Activated T-cell treated with anti-CD3 and anti-CD28 coated beads, Interleukin-2, amount 50 U/mL, for 72 hours (primary cell): ENCODE measurements at regions not wholly inside any gene's neighbourhood (a gene's known extent, or its start where the extent isn't known, plus 50 kb on each side); places are given as distances from the start of the nearest gene placed in this dataset.

Source experiments
- ATAC-seq, 2 donors: fragments of 150-1000 bp; cut with Tn5 transposase; replicated peaks in 1 of 2; 2 replicates each; pipeline ENCODE4 v1.10.0; 2021; ENCODE audit warnings: moderate library complexity in 2 of 2, mild to moderate bottlenecking in 1 of 2
- DNase-seq, 2 donors: peaks; one replicate each; pipeline ENCODE4 v3.0.0; 2021 to 2022; ENCODE audit warnings: mixed read lengths in 1 of 2
- H3K27ac Mint-ChIP-seq: one replicate; pipeline ENCODE4 v1.8.0; 2022; ENCODE audit warnings: mild to moderate bottlenecking, moderate library complexity, mixed read lengths
- H3K27me3 Mint-ChIP-seq: one replicate; pipeline ENCODE4 v1.8.0; 2022; ENCODE audit warnings: low read depth, mixed read lengths
- H3K36me3 Mint-ChIP-seq, 2 donors: one replicate each; pipeline ENCODE4 v1.8.0; 2022; ENCODE audit warnings: mixed read lengths in 2 of 2, mild to moderate bottlenecking in 1 of 2; ENCODE audit not compliant: insufficient read depth in 2 of 2
- H3K4me1 Mint-ChIP-seq: one replicate; pipeline ENCODE4 v1.8.0; 2022; ENCODE audit warnings: low read depth, mixed read lengths
- H3K4me3 Mint-ChIP-seq, 2 donors: one replicate each; pipeline ENCODE4 v1.8.0; 2022; ENCODE audit warnings: mild to moderate bottlenecking in 2 of 2, mixed read lengths in 2 of 2, moderate library complexity in 2 of 2
- H3K9me3 Mint-ChIP-seq, 2 donors: one replicate each; pipeline ENCODE4 v1.8.0; 2022; ENCODE audit warnings: mixed read lengths in 2 of 2

- no peaks in the 10 kb centered on the region for H3K4me1 Mint-ChIP-seq
- no peak for ATAC-seq
Observed at GRCh38 chr11:70725278-70725677, 326.9 kb downstream of the CTTN start.

GRCh38 chr11:70725739-70726138 lies 327.4 kb downstream of the CTTN start:
- no peaks in the 10 kb centered on the region for H3K36me3 Mint-ChIP-seq
- ATAC-seq (no peak), DNase-seq (no peak)
- no peak overlapping the region for H3K4me3 Mint-ChIP-seq
- peaks cover 0 to 3% of the 10 kb centered on the region in 2 donors for H3K9me3 Mint-ChIP-seq
- no peaks in the 10 kb centered on the region for H3K4me1 Mint-ChIP-seq
- H3K27me3 Mint-ChIP-seq, result peaks cover 10% of the 10 kb centered on the region
- H3K27ac Mint-ChIP-seq, result no peak overlapping the region

More at GRCh38 chr11:70725278-70725677, 326.9 kb downstream of the CTTN start:
- peaks cover 10% of the 10 kb centered on the region for H3K27me3 Mint-ChIP-seq
- H3K9me3 Mint-ChIP-seq, result peaks cover 0 to 3% of the 10 kb centered on the region in 2 donors
- DNase-seq, result no peak
- H3K27ac Mint-ChIP-seq, result no peak overlapping the region
- H3K36me3 Mint-ChIP-seq, result no peaks in the 10 kb centered on the region
- no peak overlapping the region for H3K4me3 Mint-ChIP-seq

- H3K27ac Mint-ChIP-seq, result no peak overlapping the region
- no peak overlapping the region for H3K4me3 Mint-ChIP-seq
- H3K9me3 Mint-ChIP-seq, result peaks cover 0 to 3% of the 10 kb centered on the region in 2 donors
- no peak for DNase-seq
- H3K36me3 Mint-ChIP-seq, result no peaks in the 10 kb centered on the region
- peaks cover 4% of the 10 kb centered on the region for H3K27me3 Mint-ChIP-seq
- no peak for ATAC-seq
- H3K4me1 Mint-ChIP-seq, result no peaks in the 10 kb centered on the region
Observed at GRCh38 chr11:70727021-70727420, 328.7 kb downstream of the CTTN start.

GRCh38 chr11:70727899-70728620 lies 329.7 kb downstream of the CTTN start:
- H3K36me3 Mint-ChIP-seq, result no peaks in the 10 kb centered on the region
- peaks cover 4% of the 10 kb centered on the region for H3K27me3 Mint-ChIP-seq
- H3K27ac Mint-ChIP-seq, result no peak overlapping the region
- no peak overlapping the region for H3K4me3 Mint-ChIP-seq
- no peak for DNase-seq
- ATAC-seq, result no peak
- H3K4me1 Mint-ChIP-seq, result no peaks in the 10 kb centered on the region
- peaks cover 0 to 3% of the 10 kb centered on the region in 2 donors for H3K9me3 Mint-ChIP-seq

GRCh38 chr11:70729949-70730348 lies 331.6 kb downstream of the CTTN start:
- ATAC-seq, result no peak
- no peaks in the 10 kb centered on the region for H3K36me3 Mint-ChIP-seq
- H3K4me3 Mint-ChIP-seq, result no peak overlapping the region
- DNase-seq, result no peak
- H3K4me1 Mint-ChIP-seq, result no peaks in the 10 kb centered on the region
- H3K27me3 Mint-ChIP-seq, result peaks cover 4% of the 10 kb centered on the region
- H3K9me3 Mint-ChIP-seq, result peaks cover 0 to 3% of the 10 kb centered on the region in 2 donors
- no peak overlapping the region for H3K27ac Mint-ChIP-seq

- H3K9me3 Mint-ChIP-seq, result peaks cover 0 to 3% of the 10 kb centered on the region in 2 donors
- no peak overlapping the region for H3K27ac Mint-ChIP-seq
- ATAC-seq (no peak), DNase-seq (no peak)
- no peaks in the 10 kb centered on the region for H3K4me1 Mint-ChIP-seq
- peaks cover 4% of the 10 kb centered on the region for H3K27me3 Mint-ChIP-seq
- no peak overlapping the region for H3K4me3 Mint-ChIP-seq
- no peaks in the 10 kb centered on the region for H3K36me3 Mint-ChIP-seq
Observed at GRCh38 chr11:70730411-70730810, 332.1 kb downstream of the CTTN start.

- Mint-ChIP-seq H3K4me3 (no peak overlapping the region), H3K27ac (no peak overlapping the region), H3K27me3 (peaks cover 4% of the 10 kb centered on the region), H3K4me1 (no peaks in the 10 kb centered on the region), H3K36me3 (no peaks in the 10 kb centered on the region), H3K9me3 (peaks cover 0 to 3% of the 10 kb centered on the region in 2 donors)
- ATAC-seq (no peak), DNase-seq (no peak)
Observed at GRCh38 chr11:70731271-70732022, 333.1 kb downstream of the CTTN start.

GRCh38 chr11:70732023-70732880 lies 333.9 kb downstream of the CTTN start:
- Mint-ChIP-seq H3K27me3 (peaks cover 4% of the 10 kb centered on the region), H3K4me1 (no peaks in the 10 kb centered on the region), H3K4me3 (no peak overlapping the region), H3K36me3 (no peaks in the 10 kb centered on the region), H3K9me3 (peaks cover 0 to under 1% of the 10 kb centered on the region in 2 donors), H3K27ac (no peak overlapping the region)
- ATAC-seq (no peak), DNase-seq (no peak)

GRCh38 chr11:70732881-70733196 lies 334.5 kb downstream of the CTTN start:
- no peaks in the 10 kb centered on the region for H3K9me3 Mint-ChIP-seq
- no peak overlapping the region for H3K4me3 Mint-ChIP-seq
- DNase-seq (no peak), ATAC-seq (no peak)
- H3K36me3 Mint-ChIP-seq, result no peaks in the 10 kb centered on the region
- peaks cover 4% of the 10 kb centered on the region for H3K27me3 Mint-ChIP-seq
- no peaks in the 10 kb centered on the region for H3K4me1 Mint-ChIP-seq
- H3K27ac Mint-ChIP-seq, result no peak overlapping the region

GRCh38 chr11:70733327-70734325 lies 335.3 kb downstream of the CTTN start:
- no peak overlapping the region for H3K27ac Mint-ChIP-seq
- H3K27me3 Mint-ChIP-seq, result peaks cover 4% of the 10 kb centered on the region
- H3K4me1 Mint-ChIP-seq, result no peaks in the 10 kb centered on the region
- H3K36me3 Mint-ChIP-seq, result no peaks in the 10 kb centered on the region
- H3K9me3 Mint-ChIP-seq, result no peaks in the 10 kb centered on the region
- no peak overlapping the region for H3K4me3 Mint-ChIP-seq
- no peak for DNase-seq
- ATAC-seq, result no peak

- ATAC-seq, result no peak
- Mint-ChIP-seq H3K4me3 (no peak overlapping the region), H3K9me3 (no peaks in the 10 kb centered on the region), H3K27me3 (peaks cover 4% of the 10 kb centered on the region), H3K4me1 (no peaks in the 10 kb centered on the region), H3K36me3 (no peaks in the 10 kb centered on the region), H3K27ac (no peak overlapping the region)
- DNase-seq, result no peak
Observed at GRCh38 chr11:70734379-70734778, 336.1 kb downstream of the CTTN start.

- ATAC-seq, result no peak
- Mint-ChIP-seq H3K4me1 (no peaks in the 10 kb centered on the region), H3K9me3 (no peaks in the 10 kb centered on the region), H3K27me3 (peaks cover 4% of the 10 kb centered on the region), H3K27ac (no peak overlapping the region), H3K4me3 (no peak overlapping the region), H3K36me3 (no peaks in the 10 kb centered on the region)
- DNase-seq, result no peak
Observed at GRCh38 chr11:70734911-70735310, 336.6 kb downstream of the CTTN start.
